IMR-90 (cell line): ENCODE measurements at regions not wholly inside any gene's neighbourhood (a gene's known extent, or its start where the extent isn't known, plus 50 kb on each side); places are given as distances from the start of the nearest gene placed in this dataset.

Experiments
- CTCF ChIP-seq: conservative IDR thresholded peaks from 2 replicates; pipeline ENCODE4 v1.5.1; 2012; ENCODE audit warnings: mild to moderate bottlenecking, low read depth, low read length, improper control_type of control experiment
- ELK1 ChIP-seq: fragments of 150-350 bp; IDR thresholded peaks from 2 replicates; pipeline ENCODE4 v1.6.1; 2016; ENCODE audit warnings: low read depth, mild to moderate bottlenecking, low read length, moderate library complexity, borderline replicate concordance

- no peak for TF ChIP-seq CTCF
- TF ChIP-seq ELK1: no peak
These were observed 53.5 kb upstream of the PCDH9 start for GRCh38 chr13:67283637-67284036.
